ENCODE measurements at regions not wholly inside any gene's neighbourhood (a gene's known extent, or its start where the extent isn't known, plus 50 kb on each side); places are given as distances from the start of the nearest gene placed in this dataset.

DNA sequence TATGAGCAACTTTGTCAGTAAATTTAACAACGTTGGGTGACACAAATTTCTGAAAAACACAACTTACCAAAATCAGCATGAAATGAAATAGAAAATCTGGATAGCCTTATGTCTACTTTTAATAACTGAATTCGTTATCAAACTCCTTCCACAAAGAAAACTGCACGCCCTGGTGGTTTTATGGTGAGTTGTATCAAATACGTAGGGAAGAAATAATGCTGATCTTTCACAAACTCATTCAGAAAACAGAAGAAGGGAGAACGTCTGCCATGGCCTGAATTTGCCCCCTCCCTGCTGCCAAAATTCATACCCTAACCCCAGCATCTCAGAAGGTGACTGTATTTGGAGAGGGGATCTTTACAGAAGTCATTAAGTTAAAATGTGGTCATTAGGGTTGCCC lies 50.0 kb upstream of the COL18A1 start:
- no peak for DNase-seq (ENCODE audit: low spot score in 2 of 2)
- H3K4me3 ChIP-seq = no peak overlapping the region
- no peaks in the 10 kb centered on the region for H3K36me3 ChIP-seq
- H3K9me3 ChIP-seq = no peaks in the 10 kb centered on the region
- TF ChIP-seq, protein P1, sequence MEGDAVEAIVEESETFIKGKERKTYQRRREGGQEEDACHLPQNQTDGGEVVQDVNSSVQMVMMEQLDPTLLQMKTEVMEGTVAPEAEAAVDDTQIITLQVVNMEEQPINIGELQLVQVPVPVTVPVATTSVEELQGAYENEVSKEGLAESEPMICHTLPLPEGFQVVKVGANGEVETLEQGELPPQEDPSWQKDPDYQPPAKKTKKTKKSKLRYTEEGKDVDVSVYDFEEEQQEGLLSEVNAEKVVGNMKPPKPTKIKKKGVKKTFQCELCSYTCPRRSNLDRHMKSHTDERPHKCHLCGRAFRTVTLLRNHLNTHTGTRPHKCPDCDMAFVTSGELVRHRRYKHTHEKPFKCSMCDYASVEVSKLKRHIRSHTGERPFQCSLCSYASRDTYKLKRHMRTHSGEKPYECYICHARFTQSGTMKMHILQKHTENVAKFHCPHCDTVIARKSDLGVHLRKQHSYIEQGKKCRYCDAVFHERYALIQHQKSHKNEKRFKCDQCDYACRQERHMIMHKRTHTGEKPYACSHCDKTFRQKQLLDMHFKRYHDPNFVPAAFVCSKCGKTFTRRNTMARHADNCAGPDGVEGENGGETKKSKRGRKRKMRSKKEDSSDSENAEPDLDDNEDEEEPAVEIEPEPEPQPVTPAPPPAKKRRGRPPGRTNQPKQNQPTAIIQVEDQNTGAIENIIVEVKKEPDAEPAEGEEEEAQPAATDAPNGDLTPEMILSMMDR (IDR thresholded peaks at IDR 0.05) = no peak
- peaks cover 5% of the 10 kb centered on the region in 2 donors for H3K4me1 ChIP-seq
- H3K27ac ChIP-seq = no peak overlapping the region
- H3K27me3 ChIP-seq = no peaks in the 10 kb centered on the region
- intact Hi-C loops (cut with DNase I) = no loop called here

All from ascending aorta (tissue), 2 donors.